GM18861 (cell line): ENCODE measurements at regions not wholly inside any gene's neighbourhood (a gene's known extent, or its start where the extent isn't known, plus 50 kb on each side); places are given as distances from the start of the nearest gene placed in this dataset.
A peak's percentile ranks its signal among the peaks of the same experiment; 100 is the strongest.
"Not testable (repeated sequence)": the region's sequence is repeated elsewhere in the genome, so short reads cannot be mapped to it uniquely, and the experiment has no call there.

ENCODE experiments used
- ATAC-seq: cut with Tn5 transposase; IDR thresholded peaks from one replicate; pipeline ENCODE4 v1.9.1; 2021; ENCODE audit not compliant: unreplicated experiment

DNA sequence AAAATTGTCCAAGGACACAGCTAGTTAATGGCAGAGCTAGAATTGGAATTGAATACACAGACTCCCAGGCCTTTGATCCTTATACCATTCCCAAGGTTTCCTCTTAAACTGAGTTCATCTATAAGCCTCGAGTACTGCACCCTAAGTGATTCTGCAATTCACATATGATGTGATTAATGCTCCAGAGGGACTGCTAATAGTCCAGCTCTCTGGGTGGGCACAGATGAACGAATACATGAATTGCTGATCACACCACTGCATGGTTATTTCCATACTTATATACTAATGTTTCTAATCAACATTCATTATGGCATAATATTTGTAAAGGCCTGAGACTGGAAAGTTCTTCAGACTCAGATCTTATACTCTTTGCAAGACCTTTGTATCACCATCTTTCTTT lies 101.8 kb downstream of the NUFIP1 start:
- ATAC-seq: no peak

- ATAC-seq: no peak
Observed at GRCh38 chr13:44884076-44884729, 105.1 kb downstream of the NUFIP1 start.

- ATAC-seq: no peak
Observed at GRCh38 chr13:44879452-44880058, 109.7 kb downstream of the NUFIP1 start.

DNA sequence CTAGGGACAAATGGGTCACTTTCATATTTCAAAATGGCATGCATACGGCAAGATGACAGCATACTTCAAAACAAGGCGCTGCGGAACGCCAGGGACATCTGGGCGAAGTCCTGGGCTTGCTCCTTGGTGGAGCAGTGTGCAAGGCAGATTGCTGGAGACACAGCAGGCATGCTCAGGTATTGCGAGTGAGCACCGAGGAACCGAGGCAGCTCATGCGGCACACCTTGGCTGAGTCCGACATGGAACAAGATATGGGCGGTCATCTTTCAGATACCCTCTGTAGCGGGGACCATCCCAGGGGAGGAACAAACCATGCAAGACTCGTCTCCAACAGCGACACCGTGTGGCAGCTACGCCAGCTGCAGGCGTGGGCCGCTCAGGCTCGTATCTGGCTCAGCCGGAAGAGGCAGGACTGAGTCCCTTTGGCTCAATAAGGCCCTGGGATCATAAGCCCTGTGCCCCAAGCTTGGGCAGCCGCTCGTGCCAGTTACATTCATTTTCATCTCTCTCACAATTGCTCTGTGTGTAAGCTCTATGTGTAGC lies 112.4 kb downstream of the NUFIP1 start:
- no peak for ATAC-seq

DNA sequence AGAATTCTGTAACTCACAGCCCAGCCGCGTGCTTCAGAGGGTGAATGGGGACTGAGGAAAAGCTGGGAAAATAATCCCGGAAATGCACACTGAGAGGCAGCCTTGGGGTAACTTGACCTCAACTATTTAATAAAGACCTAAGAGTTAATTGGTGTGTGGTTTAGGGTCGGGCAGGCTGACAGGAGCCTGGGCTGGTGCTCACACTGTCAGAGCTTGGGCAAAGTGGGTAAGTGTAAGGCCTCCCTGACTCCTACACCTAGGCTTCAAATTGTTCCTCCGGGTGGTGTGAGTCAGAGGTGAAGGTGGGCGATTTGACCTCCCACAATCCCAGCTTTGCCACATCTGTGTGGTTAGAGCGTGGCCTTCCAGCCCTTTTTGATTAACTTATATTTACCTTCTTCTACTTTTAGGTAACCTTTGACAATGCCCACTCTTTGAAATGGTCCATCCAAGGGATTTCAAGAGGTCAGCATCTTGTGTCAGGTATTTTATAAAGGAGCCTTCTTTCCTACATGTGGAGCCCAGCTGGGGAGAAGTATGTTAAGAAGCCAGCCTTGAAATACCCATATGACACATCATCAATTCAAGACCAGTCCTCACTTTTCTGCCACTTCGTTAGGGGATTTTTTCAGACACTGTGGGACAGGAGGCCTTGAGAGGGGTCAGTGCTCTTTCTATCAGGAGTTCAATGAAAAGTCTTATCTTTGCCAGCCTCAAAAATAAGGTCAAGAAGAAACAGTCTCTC lies 114.2 kb downstream of the NUFIP1 start:
- ATAC-seq: no peak

GRCh38 chr13:44874176-44874575 lies 115.1 kb downstream of the NUFIP1 start:
- ATAC-seq: no peak

DNA sequence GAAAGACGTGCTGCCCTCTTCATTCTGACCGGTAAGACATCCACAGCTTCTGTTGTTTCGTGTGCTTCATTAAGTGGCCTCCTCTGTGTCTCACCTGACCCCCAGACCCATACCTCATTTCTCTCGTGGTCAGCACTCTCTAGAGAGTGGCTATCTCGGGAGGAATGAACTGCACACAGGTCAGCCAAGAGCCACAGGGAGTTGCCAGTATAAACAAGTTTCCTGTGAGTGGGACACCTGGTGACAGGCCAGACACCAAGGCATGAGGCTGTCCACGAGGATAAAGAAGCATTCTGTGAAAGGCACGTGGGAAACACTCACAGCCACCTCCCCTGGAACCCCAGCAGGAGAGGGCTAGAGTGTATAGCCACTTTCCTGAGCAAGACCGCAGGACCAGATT lies 115.8 kb downstream of the NUFIP1 start:
- ATAC-seq: no peak

DNA sequence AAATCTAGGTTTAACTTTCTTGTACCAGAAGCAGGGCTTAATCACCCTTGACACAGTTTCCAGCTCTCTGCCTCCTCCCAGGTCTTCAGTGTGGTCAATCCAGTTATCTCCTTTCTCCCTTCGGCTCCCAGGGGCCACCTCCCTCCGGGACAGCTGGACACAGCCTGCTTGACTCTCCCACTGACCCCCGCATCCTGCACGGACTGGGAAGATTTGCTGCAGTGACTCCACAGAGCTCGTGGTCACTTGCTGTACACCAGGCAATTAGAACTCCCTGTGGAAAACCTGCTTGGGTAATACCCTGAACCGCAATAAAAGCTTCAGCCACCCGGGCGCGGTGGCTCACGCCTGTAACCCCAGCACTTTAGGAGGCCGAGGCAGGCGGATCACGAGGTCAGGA lies 116.5 kb downstream of the NUFIP1 start:
- ATAC-seq: no peak

- ATAC-seq: no peak
Observed at GRCh38 chr13:44870456-44870929, 118.8 kb downstream of the NUFIP1 start.

- no peak for ATAC-seq
Observed at GRCh38 chr13:44869167-44869566, 120.1 kb downstream of the NUFIP1 start.

DNA sequence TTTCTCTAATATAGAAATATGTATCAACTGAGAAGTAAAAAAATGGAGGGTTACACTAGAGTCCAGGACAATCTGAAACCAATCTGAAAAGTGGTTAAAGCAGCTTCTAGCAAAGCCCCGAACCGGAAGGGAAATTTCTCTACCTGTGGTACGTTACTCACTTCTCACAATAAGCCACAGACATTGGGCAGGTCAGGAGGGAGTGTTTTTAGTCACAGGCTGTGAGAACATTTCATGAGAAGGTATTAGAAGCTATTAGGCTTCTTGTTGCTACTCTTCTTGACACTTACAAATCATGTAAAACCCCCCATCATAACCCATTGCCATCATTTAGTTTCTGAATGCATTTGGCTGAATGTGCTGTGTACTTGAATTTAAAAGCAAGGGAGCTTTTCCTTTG lies 120.9 kb downstream of the NUFIP1 start:
- ATAC-seq: peak; percentile 85

- no peak for ATAC-seq
Observed at GRCh38 chr13:44867825-44868224, 121.4 kb downstream of the NUFIP1 start.

DNA sequence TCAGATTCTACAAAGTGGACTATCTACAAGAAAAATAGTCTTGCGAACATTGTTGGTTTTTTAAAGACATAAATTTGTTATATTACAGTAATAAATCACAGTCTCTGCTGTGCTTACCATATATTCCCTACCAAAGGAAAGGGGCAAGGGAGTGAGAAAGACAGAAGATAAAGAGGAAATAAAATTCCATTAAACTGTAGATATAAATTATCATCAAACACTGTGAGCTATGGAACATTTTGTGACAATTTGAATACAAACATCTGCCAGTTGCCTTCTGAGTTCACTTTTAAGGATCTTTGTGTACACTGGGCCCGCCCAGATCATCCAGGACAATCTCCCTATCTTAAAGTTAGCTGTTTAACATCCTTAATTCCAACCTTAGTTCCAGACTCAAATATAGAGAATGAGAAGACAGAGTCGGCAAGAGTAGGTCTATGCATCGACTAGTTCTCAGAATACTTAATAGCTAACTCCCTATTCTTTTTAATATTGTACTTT lies 122.8 kb downstream of the NUFIP1 start:
- no peak for ATAC-seq

GRCh38 chr13:44865722-44866410 lies 123.4 kb downstream of the NUFIP1 start:
- ATAC-seq: no peak

GRCh38 chr13:44863641-44864040 lies 125.6 kb downstream of the NUFIP1 start:
- ATAC-seq: not testable (repeated sequence)

DNA sequence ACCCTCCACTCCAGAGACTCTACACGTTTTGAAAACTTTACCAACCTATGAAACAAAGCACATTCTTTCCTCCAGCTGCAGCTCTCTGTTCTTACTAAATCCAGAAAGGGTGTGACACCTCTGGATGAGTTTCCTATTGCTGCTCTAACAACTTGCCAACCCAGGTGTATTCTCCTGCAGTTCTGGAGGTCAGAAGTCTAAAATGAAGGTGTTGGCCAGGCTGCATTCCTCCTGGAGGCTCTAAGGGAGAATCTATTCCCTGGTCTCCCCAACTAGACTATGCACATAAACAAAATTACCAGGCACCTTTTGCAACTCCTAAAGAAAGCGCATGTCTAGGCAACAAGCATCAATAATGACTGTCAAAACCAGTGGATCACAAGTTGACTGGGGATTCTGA lies 128.8 kb downstream of the NUFIP1 start:
- no peak for ATAC-seq

- no peak for ATAC-seq
Observed at GRCh38 chr13:44857736-44858135, 131.5 kb downstream of the NUFIP1 start.

GRCh38 chr13:44857061-44857460 lies 132.2 kb downstream of the NUFIP1 start:
- ATAC-seq: no peak

DNA sequence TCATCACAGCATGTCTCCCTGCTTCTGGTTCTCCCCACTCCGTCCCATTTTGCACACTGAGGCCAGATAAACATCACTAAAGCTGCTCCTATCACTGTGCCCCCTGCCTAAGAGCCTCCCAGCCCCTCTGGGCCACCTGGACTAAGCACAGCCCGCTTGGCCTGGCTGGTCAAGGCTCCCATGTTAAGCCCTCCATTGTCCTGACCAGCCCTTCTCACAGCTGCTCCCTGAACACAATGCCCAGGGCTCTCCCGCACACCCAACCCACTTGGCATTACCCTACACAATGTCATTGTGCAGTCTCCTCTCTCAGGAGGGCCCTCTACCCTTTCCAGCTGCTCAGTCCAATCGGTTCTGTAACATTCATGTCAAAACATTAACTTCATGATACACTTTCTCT lies 133.4 kb downstream of the NUFIP1 start:
- no peak for ATAC-seq

GRCh38 chr13:44854313-44855060 lies 134.8 kb downstream of the NUFIP1 start:
- ATAC-seq: no peak
